ENCODE measurements at regions not wholly inside any gene's neighbourhood (a gene's known extent, or its start where the extent isn't known, plus 50 kb on each side); places are given as distances from the start of the nearest gene placed in this dataset.
"Not testable (repeated sequence)": the region's sequence is repeated elsewhere in the genome, so short reads cannot be mapped to it uniquely, and the experiment has no call there.

GRCh38 chr4:138113819-138114400, 128.2 kb downstream of the SLC7A11 start:
- no peak for DNase-seq (ENCODE audit: low read depth in 3 of 3, low spot score in 2 of 3)

DNA sequence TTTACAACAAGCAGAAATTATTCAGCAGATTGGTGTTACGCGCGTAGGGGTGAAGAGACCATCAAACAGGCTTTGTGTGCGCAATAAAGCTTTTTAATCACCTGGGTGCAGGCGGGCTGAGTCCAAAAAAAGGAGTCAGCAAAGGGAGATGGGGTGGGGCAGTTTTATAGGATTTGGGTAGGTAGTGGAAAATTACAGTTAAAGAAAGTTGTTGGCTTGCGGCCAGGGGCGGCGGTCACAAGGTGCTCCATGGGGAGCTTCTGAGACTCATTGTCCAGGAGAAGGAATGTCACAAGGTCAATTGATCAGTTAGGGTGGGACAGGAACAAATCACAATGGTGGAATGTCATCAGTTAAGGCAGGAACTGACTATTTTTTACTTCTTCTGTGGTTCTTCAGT, 129.3 kb downstream of the SLC7A11 start:
- DNase-seq (ENCODE audit: low read depth in 3 of 3, low spot score in 2 of 3) = not testable (repeated sequence)

- DNase-seq (ENCODE audit: low read depth in 3 of 3, low spot score in 2 of 3) = no peak
Observed at GRCh38 chr4:138112389-138112788, 129.8 kb downstream of the SLC7A11 start.

DNA sequence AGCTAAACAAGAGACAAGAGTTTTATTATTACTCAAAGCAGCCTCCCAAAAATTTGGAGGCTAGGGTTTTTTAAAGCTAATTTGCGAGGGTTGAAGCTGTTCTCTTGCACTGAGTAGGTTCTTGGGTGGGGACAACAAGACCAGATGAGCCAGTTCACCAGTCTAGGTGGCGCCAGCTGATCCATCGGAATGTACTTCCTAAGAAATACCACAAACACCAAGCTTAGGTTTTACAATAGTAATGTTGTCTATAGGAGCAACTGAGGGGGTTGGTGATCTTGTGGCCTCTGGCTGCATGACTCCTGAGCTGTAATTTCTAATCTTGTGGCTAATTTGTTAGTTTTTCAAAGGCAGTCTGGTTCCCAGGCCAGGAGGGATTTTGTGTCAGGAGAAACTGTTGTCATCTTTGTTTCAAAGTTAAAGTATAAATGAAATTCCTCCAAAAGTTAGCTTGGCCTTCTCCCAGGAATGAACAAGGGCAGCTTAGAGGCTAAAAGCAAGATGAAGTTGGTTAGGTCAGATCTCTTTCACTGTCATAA, 130.6 kb downstream of the SLC7A11 start:
- DNase-seq (ENCODE audit: low read depth in 3 of 3, low spot score in 2 of 3) = no peak

- DNase-seq (ENCODE audit: low read depth in 3 of 3, low spot score in 2 of 3) = no peak
Observed at GRCh38 chr4:138110815-138111214, 131.3 kb downstream of the SLC7A11 start.

DNA sequence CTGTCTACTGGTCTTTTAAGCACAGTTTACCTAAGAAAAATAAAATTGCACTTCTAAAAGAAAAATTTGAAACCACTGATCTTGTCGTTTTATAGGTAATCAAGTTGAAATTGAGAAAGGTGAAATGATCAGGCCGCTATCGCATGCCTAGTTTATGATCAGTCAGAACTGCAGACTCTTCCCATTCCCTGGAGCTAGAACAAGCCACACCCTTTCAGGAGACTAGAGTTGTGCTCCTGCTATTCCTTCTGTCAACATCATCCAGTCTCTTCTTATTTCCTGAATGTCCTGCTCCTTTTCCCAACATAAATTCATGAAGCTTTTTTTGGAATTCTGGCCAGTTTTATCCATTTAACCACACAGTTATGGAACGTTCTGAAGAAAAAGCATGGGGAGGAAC, 135.1 kb downstream of the SLC7A11 start:
- DNase-seq (ENCODE audit: low read depth in 3 of 3, low spot score in 2 of 3) = no peak

DNA sequence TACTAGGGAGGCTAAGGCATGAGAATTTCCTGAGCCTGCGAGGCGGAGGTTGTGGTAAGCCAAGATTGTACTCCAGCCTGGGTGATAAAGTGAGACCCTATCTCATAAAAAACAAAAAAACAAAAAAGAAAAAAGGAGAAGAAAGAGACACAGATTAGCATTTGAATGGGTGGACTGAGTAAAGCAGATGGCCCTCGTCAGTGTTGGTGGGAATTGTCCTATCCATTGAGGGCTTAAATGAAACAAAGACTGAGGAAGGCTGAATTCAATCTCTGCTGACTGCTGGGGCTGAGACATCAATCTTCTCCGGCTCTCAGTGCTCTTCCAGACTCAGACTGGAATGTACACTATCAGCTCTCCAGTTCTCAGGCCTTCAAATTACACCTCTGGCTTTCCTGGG, 136.8 kb downstream of the SLC7A11 start:
- DNase-seq (ENCODE audit: low read depth in 3 of 3, low spot score in 2 of 3) = no peak

GRCh38 chr4:138104284-138104680, 137.9 kb downstream of the SLC7A11 start:
- DNase-seq (ENCODE audit: low read depth in 3 of 3, low spot score in 2 of 3) = no peak

- no peak for DNase-seq (ENCODE audit: low read depth in 3 of 3, low spot score in 2 of 3)
Observed at GRCh38 chr4:138103597-138104283, 138.4 kb downstream of the SLC7A11 start.

DNA sequence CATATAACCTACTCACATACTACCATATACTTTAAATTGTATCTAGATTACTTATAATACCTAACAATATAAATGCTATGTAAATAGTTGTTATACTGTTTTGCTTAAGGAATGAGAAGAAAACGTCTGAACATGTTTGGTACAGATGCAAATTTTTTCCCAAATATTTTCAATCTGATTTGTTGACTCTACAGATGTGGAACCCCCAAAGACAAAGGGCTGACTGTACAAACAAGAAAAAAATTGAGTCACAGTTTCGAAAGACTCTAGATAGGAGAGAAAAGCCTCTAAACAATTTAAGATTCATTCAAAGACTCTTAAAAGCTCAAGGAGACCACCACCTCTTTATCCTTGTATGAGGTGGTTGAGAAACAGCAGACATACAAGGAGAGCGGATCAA, 142.8 kb downstream of the SLC7A11 start:
- DNase-seq (ENCODE audit: low read depth in 3 of 3, low spot score in 2 of 3) = no peak

DNA sequence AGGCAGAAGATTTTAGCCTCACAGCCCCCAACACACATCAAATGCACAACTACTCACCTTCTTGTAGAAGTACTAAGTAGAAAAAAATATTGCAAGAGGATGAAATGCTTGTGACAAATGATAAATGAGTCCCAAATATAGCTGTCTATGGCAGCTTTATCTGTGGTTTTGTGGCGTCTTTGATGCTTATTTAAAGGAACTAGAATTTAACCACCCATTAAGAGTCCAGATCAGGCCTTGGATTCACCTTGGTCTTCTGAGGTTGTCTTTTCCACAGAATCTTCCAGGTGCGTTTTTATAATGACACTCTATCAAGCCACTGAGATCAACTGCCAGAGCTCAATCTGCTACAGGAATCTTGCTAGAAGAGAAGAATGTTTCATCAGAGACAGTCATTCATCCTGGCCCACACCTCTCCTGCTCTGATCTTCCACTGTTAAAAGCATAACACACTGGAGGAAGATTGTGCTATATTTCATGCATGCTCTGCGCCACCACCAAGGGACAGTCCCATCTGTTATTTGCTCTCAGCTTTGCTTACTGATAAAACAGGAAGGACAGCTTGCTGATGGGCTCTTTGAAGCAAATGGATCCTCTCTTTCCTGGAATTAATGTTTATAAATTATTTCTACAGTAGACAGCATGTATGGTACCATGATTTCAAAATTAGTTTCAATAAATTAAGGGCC, 144.1 kb downstream of the SLC7A11 start:
- no peak for DNase-seq (ENCODE audit: low read depth in 3 of 3, low spot score in 2 of 3)

GRCh38 chr4:138096384-138097062, 145.6 kb downstream of the SLC7A11 start:
- no peak for DNase-seq (ENCODE audit: low read depth in 3 of 3, low spot score in 2 of 3)

GRCh38 chr4:138095378-138095777, 146.8 kb downstream of the SLC7A11 start:
- no peak for DNase-seq (ENCODE audit: low read depth in 3 of 3, low spot score in 2 of 3)

DNA sequence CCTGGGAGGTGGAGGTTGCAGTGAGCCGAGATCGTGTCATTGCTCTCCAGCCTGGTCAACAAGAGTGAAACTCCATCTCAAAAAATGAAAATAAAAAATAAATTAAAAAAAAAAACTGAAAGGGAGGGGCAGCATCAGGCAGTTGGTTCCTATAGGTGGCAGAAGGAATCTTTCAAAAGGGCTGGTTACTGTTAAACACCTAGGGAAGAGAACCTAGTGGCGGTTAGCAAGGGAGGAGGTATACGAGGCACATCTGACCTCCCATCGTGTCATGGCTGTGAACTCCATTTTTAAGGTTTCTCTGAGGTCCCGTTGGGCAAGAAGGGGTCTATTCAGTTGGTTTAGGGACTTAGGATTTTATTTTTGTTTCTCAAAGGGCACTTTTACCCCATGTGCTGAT, 150.1 kb downstream of the SLC7A11 start:
- DNase-seq (ENCODE audit: low read depth in 3 of 3, low spot score in 2 of 3) = no peak

- no peak for DNase-seq (ENCODE audit: low read depth in 3 of 3, low spot score in 2 of 3)
Observed at GRCh38 chr4:138090918-138091676, 151.1 kb downstream of the SLC7A11 start.

GRCh38 chr4:138090150-138090917, 151.8 kb downstream of the SLC7A11 start:
- peak in 1 of 3 donors; percentile 73 for DNase-seq (ENCODE audit: low read depth in 3 of 3, low spot score in 2 of 3)

DNA sequence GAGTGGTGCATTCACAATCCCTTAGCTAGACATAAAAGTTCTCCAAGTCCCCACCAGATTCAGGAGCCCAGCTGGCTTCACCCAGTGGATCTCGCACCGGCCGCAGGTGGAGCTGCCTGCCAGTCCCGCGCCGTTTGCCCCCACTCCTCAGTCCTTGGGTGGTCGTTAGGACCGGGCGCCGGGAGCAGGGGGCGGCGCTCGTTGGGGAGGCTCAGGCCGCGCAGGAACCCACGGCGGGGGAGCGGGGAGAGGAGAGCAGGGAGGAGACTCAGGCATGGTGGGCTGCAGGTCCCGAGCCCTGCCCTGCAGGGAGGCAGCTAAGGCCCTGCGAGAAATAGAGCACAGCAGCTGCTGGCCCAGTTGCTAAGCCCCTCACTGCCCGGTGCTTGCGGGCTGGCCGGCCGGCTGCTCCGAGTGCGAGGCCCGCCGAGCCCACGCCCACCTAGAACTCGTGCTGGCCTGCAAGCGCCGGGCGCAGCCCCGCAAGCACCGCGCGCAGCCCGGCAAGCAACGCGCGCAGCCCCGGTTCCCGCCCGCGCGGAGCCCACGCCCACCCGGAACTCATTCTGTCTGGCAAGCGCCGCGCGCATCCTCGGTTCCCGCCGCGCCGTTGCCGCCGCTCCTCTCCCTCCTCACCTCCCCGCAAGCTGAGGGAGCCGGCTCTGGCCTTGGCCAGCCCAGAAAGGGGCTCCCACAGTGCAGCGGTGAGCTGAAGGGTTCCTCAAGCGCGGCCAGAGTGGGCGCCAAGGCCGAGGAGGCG, 153.5 kb downstream of the SLC7A11 start:
- DNase-seq (ENCODE audit: low read depth in 3 of 3, low spot score in 2 of 3) = no peak

GRCh38 chr4:138087066-138087719, 155.0 kb downstream of the SLC7A11 start:
- DNase-seq (ENCODE audit: low read depth in 3 of 3, low spot score in 2 of 3) = no peak

All from right renal cortex interstitium (tissue), 3 donors.